Large intestine (tissue), 3 donors: ENCODE measurements at regions not wholly inside any gene's neighbourhood (a gene's known extent, or its start where the extent isn't known, plus 50 kb on each side); places are given as distances from the start of the nearest gene placed in this dataset.

Source experiments
- DNase-seq, 2 donors: peaks; one replicate each; pipeline versions ENCODE4 v3.0.0 to v3.0.0-alpha.2; 2013
- H3K27ac ChIP-seq: one replicate; pipeline ENCODE4 v1.5.1; 2013; ENCODE audit warnings: low read length
- H3K27me3 ChIP-seq: 2 replicates; pipeline ENCODE4 v1.6.1; 2013; ENCODE audit warnings: low read length; ENCODE audit not compliant: control insufficient read depth, insufficient read depth
- H3K36me3 ChIP-seq: 2 replicates; pipeline ENCODE4 v1.6.1; 2013; ENCODE audit warnings: low read length; ENCODE audit not compliant: control insufficient read depth, insufficient read depth
- H3K4me1 ChIP-seq: one replicate; pipeline ENCODE4 v1.6.1; 2013; ENCODE audit warnings: low read length; ENCODE audit not compliant: control insufficient read depth, insufficient read depth
- H3K4me3 ChIP-seq: one replicate; pipeline ENCODE4 v1.5.1; 2013; ENCODE audit warnings: low read length
- H3K9me3 ChIP-seq: one replicate; pipeline ENCODE4 v1.6.1; 2013; ENCODE audit warnings: mild to moderate bottlenecking, low read depth, low read length, moderate library complexity; ENCODE audit not compliant: control insufficient read depth
- WGBS: methylation state at CpG from one replicate; pipeline ENCODE4 v1.1.5; 2013; ENCODE audit warnings: low lambda C conversion rate; ENCODE audit not compliant: insufficient coverage; 5-methylcytosine and 5-hydroxymethylcytosine counted together

DNA sequence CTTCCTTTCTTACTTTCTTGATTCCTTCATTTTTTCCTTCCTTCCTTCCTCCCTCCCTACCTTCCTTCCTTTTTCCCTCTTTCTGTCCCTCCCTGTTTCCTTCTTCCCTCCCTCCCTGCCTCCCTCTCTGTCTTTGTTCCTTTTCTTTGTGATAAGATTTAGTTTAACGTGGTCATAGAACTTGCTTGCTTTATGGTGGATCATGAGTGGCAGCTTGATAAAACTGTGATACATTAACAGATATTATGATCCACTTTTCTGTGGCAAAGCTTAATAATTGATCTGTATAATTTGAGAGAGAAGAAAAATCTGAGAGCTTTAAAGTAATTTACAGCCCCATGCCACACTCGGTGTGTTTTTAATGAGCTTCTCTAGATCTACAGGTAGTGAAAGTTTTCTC is 280.5 kb downstream of the RNF144B start:
- Histone ChIP-seq H3K9me3 (no peaks in the 10 kb centered on the region), H3K4me1 (no peaks in the 10 kb centered on the region), H3K36me3 (no peaks in the 10 kb centered on the region), H3K4me3 (no peak overlapping the region), H3K27ac (no peak overlapping the region), H3K27me3 (no peaks in the 10 kb centered on the region)
- 33% methylated on average over 1 of the region's 2 CpGs for WGBS
- no peak for DNase-seq

DNA sequence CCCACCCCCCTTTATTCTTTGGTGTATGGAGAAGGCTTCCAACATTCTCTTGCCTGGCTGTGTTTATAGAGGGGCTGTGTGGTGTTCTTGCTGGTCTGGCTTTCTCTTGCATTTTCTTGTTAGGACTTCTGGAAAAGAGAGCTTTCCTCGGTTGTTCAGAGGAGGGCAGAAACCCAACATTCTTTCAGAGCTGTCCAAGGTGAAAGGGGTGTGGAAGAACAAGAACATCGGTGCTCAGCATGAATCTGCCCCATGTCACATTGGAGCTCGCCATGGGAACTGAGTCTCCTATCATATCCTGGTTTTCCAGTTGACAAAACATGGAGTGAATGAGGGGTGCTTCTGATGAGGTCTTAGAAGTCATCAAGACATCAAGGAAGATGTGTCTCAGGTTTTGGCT is 281.8 kb downstream of the RNF144B start:
- H3K36me3 ChIP-seq = no peaks in the 10 kb centered on the region
- no peak for DNase-seq
- H3K4me1 ChIP-seq = no peaks in the 10 kb centered on the region
- WGBS = no CpG with 5 or more reads among the region's 3 CpGs
- H3K9me3 ChIP-seq = no peaks in the 10 kb centered on the region
- H3K27ac ChIP-seq = no peak overlapping the region
- H3K4me3 ChIP-seq = no peak overlapping the region
- no peaks in the 10 kb centered on the region for H3K27me3 ChIP-seq

DNA sequence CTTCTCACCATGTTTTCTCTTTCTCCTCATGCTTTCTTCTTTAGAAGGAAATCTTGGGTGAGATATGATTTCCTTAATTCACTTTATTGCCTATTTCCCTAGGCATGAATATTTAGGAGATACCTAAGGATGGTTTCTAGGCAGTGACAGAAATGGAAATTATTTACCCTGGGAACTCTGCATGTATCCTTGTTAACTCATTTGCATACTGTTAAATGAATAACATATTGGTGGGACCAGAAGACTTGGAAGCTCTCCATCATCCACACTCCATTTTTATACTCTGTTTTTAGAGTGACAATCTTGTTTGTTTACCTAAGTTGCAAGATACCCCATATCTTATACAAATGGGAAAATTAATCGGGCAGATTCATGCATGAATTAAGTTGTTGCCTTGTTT is 285.7 kb downstream of the RNF144B start:
- no CpG with 5 or more reads among the region's 1 CpG for WGBS
- no peaks in the 10 kb centered on the region for H3K4me1 ChIP-seq
- no peaks in the 10 kb centered on the region for H3K36me3 ChIP-seq
- H3K27me3 ChIP-seq = no peaks in the 10 kb centered on the region
- H3K27ac ChIP-seq = no peak overlapping the region
- no peaks in the 10 kb centered on the region for H3K9me3 ChIP-seq
- H3K4me3 ChIP-seq = no peak overlapping the region
- no peak for DNase-seq

DNA sequence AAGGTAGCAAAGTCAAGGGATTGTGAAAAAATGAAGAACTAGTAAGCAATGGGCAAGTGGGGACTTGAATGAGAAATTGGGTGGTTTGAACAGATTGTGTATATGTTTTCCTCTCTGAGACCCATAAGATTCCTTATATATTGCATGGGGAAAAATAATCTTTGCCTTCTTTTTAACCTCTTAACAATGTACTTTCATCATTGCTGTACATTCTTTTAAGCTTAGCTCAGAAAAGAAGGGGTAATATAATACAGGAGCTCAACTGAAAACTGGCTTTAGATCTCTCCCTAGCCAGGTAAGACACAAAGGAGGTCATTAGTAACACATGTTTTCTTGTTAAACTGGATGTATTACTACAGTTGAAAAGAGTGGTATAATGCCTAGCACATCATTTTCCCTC is 287.2 kb downstream of the RNF144B start:
- no peak for DNase-seq
- H3K27ac ChIP-seq = no peak overlapping the region

DNA sequence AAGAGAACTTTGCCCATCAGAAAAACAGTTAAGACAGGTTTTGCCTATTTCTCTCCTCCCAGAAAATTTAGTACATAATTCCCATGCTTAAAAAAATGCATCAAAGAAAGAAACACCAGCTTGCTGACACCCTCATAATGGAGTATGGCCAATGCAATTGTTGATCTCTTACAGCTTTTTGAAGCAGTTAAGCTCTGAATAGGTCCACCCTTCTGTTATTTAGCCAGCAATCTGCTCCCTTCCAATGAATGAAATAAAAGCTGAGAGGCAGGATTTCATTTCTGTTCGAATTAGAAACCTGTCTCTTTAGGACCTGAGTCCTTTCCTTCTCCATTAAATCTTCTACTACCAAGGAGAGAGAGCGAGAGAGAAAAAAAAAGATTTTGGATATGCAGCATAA is 288.7 kb downstream of the RNF144B start:
- H3K27ac ChIP-seq = no peak overlapping the region
- H3K4me1 ChIP-seq = no peaks in the 10 kb centered on the region
- no CpG with 5 or more reads among the region's 2 CpGs for WGBS
- H3K9me3 ChIP-seq = no peaks in the 10 kb centered on the region
- no peaks in the 10 kb centered on the region for H3K27me3 ChIP-seq
- no peak for DNase-seq
- no peak overlapping the region for H3K4me3 ChIP-seq
- H3K36me3 ChIP-seq = no peaks in the 10 kb centered on the region

More for the DNA sequence above, 287.2 kb downstream of the RNF144B start:
- H3K4me3 ChIP-seq = no peak overlapping the region
- no peaks in the 10 kb centered on the region for H3K4me1 ChIP-seq
- no peaks in the 10 kb centered on the region for H3K9me3 ChIP-seq
- H3K27me3 ChIP-seq = no peaks in the 10 kb centered on the region
- H3K36me3 ChIP-seq = no peaks in the 10 kb centered on the region

DNA sequence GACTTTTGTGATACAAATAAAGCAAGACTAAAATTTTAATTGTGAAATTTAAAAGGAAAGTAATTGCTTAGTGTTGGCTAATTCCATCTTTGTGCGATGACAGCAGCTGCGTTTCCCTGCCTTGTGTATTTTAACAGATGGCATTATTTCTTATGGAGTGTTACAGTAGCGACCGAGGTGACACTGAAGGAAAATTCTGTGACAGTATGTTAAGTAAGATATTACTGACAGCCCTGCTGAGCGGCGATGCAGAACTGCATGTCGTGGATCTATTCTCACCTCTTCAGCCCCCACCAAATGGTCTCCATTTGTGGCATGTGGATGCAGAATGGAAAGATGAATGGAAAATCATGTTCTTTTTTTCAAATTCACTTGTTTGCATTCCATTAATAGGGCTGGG is 289.4 kb downstream of the RNF144B start:
- no peak for DNase-seq
- Histone ChIP-seq H3K36me3 (no peaks in the 10 kb centered on the region), H3K9me3 (no peaks in the 10 kb centered on the region), H3K27ac (no peak overlapping the region), H3K4me3 (no peak overlapping the region), H3K4me1 (no peaks in the 10 kb centered on the region), H3K27me3 (no peaks in the 10 kb centered on the region)
- 100% methylated on average over 1 of the region's 7 CpGs for WGBS

DNA sequence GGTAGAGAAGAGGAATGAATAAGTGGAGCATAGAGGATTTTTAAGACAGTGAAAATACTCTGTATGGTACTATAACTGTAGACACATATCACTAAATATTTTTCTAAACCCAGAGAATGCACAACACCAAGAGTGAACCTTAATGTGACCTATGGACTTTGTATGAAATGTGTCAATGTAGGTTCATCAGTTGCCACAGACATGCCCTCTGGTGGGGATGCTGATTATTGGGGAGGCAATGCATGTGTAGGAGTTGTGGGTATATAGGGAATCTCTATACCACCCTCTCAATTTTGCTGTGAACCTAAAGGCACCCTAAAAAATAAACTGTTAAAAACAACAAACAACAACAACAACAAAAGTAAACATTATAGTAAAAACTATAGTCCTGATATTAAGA is 293.7 kb downstream of the RNF144B start:
- no peaks in the 10 kb centered on the region for H3K4me1 ChIP-seq
- H3K27me3 ChIP-seq = no peaks in the 10 kb centered on the region
- H3K36me3 ChIP-seq = no peaks in the 10 kb centered on the region
- no peak overlapping the region for H3K4me3 ChIP-seq
- no peak overlapping the region for H3K27ac ChIP-seq
- no peak for DNase-seq
- H3K9me3 ChIP-seq = no peaks in the 10 kb centered on the region

DNA sequence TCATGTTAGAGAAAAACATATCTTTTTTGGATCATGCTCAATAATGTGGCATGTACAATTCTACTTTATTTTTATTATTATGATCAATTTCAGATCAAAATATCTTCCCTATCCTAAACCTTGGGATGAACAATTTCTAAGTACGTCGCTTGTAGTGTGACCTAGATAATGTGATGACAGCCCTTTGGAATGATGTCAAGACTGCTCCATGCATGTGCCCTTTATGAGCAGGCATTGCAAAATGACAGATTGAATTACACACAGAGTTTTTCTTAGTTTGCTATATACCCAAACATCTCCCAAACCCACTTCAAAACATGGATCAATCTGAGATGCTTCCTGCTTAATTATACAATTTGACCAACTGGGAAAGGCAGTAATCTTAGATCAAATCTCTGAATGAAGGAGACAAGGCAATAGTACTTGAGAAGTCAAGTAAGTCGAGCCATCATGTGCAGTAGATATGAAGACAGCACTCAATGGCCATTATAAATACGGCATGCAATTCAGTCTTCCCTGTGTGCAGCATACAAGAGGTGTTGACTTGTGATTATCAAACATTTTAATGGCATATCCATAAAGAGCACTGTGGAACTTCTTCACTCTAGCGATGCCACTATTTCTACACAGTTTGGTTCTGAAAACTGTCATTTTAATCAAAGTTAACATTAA is 294.8 kb downstream of the RNF144B start:
- Histone ChIP-seq H3K27ac (no peak overlapping the region), H3K4me1 (no peaks in the 10 kb centered on the region), H3K36me3 (no peaks in the 10 kb centered on the region), H3K4me3 (no peak overlapping the region), H3K27me3 (no peaks in the 10 kb centered on the region), H3K9me3 (no peaks in the 10 kb centered on the region)
- WGBS = 83% methylated on average over 2 of the region's 5 CpGs
- DNase-seq = no peak

DNA sequence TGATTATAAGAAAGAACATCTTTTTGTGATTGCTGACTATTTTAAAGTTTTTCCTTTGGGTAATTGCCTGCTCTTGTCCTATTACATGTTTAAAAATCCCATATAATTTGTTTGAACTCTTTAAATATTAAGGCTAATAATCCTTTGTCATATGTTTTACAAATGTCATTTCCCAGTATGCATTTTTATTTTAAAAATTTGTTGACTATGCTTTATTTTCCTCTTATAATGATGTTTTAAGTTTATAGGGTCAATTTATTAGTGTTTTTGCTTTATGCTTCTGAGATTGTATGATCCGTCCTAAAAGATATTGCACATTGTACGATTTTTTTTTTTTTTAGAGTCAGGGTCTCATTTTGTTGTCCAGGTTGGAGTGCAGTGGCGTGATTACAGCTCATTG is 297.2 kb downstream of the RNF144B start:
- no peaks in the 10 kb centered on the region for H3K27me3 ChIP-seq
- 25% methylated on average over 2 of the region's 3 CpGs for WGBS
- H3K4me3 ChIP-seq = no peak overlapping the region
- no peaks in the 10 kb centered on the region for H3K9me3 ChIP-seq
- no peaks in the 10 kb centered on the region for H3K4me1 ChIP-seq
- H3K36me3 ChIP-seq = no peaks in the 10 kb centered on the region
- H3K27ac ChIP-seq = no peak overlapping the region
- no peak for DNase-seq

DNA sequence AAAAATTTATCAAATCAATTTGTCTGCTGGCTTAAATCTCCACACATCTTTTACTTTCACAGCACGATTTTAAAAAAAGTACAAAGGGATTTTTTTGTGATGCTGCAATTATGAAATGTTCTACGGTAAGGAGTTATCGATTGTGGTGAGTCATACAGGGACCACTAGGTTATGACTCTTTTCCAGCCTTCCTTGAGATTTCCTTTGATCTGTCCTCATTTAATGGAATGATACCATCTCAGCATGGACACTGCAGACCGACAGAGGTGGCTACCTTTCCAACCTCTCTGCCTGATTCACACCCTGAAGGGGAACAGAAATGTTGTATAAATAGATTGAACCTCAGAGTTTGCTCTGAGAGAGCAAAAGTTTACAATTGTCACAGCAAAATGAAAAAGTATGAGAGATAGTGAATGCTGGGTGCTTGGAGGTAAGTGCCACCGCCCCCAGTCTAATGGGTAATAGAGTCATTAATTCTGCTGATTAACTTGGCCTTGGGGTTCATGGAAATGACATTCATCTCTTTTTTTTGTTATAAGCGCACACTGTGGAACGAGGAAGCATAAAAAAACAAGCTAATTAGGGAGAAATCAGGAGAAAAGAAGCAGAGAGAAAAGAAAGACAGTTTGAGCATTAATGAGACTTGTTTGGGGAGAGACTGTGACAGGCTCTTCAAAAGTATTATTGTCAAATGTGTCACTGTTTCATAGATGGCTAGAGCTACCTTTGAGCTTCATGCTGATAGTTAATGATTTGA is 306.0 kb downstream of the RNF144B start:
- Histone ChIP-seq H3K27ac (no peak overlapping the region), H3K27me3 (no peaks in the 10 kb centered on the region), H3K36me3 (no peaks in the 10 kb centered on the region), H3K4me3 (no peak overlapping the region), H3K4me1 (no peaks in the 10 kb centered on the region), H3K9me3 (no peaks in the 10 kb centered on the region)
- 75% methylated on average over 3 of the region's 7 CpGs for WGBS
- DNase-seq = peak in 1 of 2 donors; percentile 1

DNA sequence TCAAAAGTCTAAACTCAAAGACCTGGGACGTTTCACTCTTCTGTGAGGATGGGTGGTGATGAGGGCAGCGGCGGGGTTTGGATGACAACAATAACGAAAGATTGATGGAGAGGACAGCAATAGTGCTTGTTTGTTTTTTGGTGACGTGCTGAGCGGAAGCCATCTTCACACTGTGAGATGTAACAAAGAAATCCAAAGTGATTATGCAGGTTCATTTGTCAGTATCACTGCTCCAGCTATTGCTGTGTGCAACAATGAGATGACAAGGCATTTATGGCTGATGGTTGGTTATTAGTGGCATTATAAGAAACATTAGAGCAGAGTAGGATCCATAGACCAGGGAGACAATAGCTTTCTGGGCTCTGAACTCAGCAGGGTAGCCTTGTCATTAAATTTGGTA is 306.7 kb downstream of the RNF144B start:
- no peaks in the 10 kb centered on the region for H3K9me3 ChIP-seq
- H3K27me3 ChIP-seq = no peaks in the 10 kb centered on the region
- H3K36me3 ChIP-seq = no peaks in the 10 kb centered on the region
- H3K27ac ChIP-seq = no peak overlapping the region
- no peaks in the 10 kb centered on the region for H3K4me1 ChIP-seq
- DNase-seq = no peak
- WGBS = 100% methylated on average over 2 of the region's 6 CpGs
- H3K4me3 ChIP-seq = no peak overlapping the region
